ENCODE measurements at regions not wholly inside any gene's neighbourhood (a gene's known extent, or its start where the extent isn't known, plus 50 kb on each side); places are given as distances from the start of the nearest gene placed in this dataset.

GRCh38 chr7:25361863-25362262 is 133.6 kb upstream of the NPVF start:
- Histone ChIP-seq H3K27me3 (ENCODE audit: control insufficient read depth, insufficient read depth, low read length) (no peaks in the 10 kb centered on the region), H3K36me3 (ENCODE audit: control insufficient read depth, insufficient read depth, low read length) (no peaks in the 10 kb centered on the region), H3K4me1 (ENCODE audit: control insufficient read depth, extremely low read depth, insufficient read depth, low read length) (no peaks in the 10 kb centered on the region), H3K4me2 (ENCODE audit: extremely low read depth, insufficient read depth, low read length) (no peak overlapping the region), H4K20me1 (ENCODE audit: control insufficient read depth, extremely low read depth, insufficient read depth, low read length) (no peaks in the 10 kb centered on the region), H2AFZ (ENCODE audit: low read length) (no peak overlapping the region), H3K27ac (ENCODE audit: insufficient read depth, low read length) (no peak overlapping the region), H3K9me3 (ENCODE audit: control insufficient read depth, insufficient read depth, low read depth, low read length) (no peaks in the 10 kb centered on the region), H3K9ac (ENCODE audit: insufficient read depth, low read length) (no peak overlapping the region), H3K79me2 (ENCODE audit: control insufficient read depth, insufficient read depth, low read length) (no peaks in the 10 kb centered on the region), H3K4me3 (replicated peaks in 1 of 4; ENCODE audit: control extremely low read depth in 1 of 4, insufficient read depth in 1 of 4, low read depth in 3 of 4, low read length in 4 of 4) (no peak overlapping the region)
- no peak for DNase-seq (ENCODE audit: low read depth in 2 of 2)
- no peak for TF ChIP-seq CTCF (conservative IDR thresholded peaks at IDR 0.05 in 1 of 2, IDR thresholded peaks at IDR 0.05 in 1 of 2; ENCODE audit: low read depth in 1 of 2, low read length in 2 of 2)
- TF ChIP-seq EZH2 (IDR thresholded peaks at IDR 0.05; ENCODE audit: low read length, missing control alignments): no peak

- no peaks in the 10 kb centered on the region for H3K27me3 ChIP-seq (ENCODE audit: control insufficient read depth, insufficient read depth, low read length)
Measured at GRCh38 chr7:25368599-25369201, 140.4 kb upstream of the NPVF start.

DNA sequence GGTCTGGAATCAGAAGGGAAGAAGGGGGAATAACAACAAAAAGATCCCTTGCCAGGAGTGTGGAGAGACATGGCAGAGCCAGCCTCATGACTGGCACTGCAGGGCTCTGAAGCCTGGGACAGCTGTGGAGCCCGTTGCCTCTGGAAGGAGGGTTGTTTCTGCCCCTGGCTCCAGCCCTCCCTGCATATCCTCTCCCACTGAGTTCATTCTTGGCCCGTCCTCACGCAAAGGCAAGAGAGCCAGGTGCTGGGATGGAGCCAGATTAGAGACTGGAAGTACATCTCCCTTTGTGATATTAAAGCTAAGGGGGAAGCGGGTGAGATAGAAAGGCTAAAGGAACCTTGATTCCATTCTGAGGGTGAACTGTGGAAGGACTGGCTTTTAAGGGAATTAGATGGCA is 141.5 kb upstream of the NPVF start:
- Histone ChIP-seq H3K27me3 (ENCODE audit: control insufficient read depth, insufficient read depth, low read length) (no peaks in the 10 kb centered on the region), H3K9me3 (ENCODE audit: control insufficient read depth, insufficient read depth, low read depth, low read length) (no peaks in the 10 kb centered on the region), H4K20me1 (ENCODE audit: control insufficient read depth, extremely low read depth, insufficient read depth, low read length) (no peaks in the 10 kb centered on the region), H2AFZ (ENCODE audit: low read length) (no peak overlapping the region), H3K4me2 (ENCODE audit: extremely low read depth, insufficient read depth, low read length) (no peak overlapping the region), H3K9ac (ENCODE audit: insufficient read depth, low read length) (no peak overlapping the region), H3K36me3 (ENCODE audit: control insufficient read depth, insufficient read depth, low read length) (no peaks in the 10 kb centered on the region), H3K79me2 (ENCODE audit: control insufficient read depth, insufficient read depth, low read length) (no peaks in the 10 kb centered on the region), H3K4me1 (ENCODE audit: control insufficient read depth, extremely low read depth, insufficient read depth, low read length) (no peaks in the 10 kb centered on the region), H3K27ac (ENCODE audit: insufficient read depth, low read length) (no peak overlapping the region), H3K4me3 (replicated peaks in 1 of 4; ENCODE audit: control extremely low read depth in 1 of 4, insufficient read depth in 1 of 4, low read depth in 3 of 4, low read length in 4 of 4) (no peak overlapping the region)
- TF ChIP-seq EZH2 (IDR thresholded peaks at IDR 0.05; ENCODE audit: low read length, missing control alignments) (no peak), CTCF (conservative IDR thresholded peaks at IDR 0.05 in 1 of 2, IDR thresholded peaks at IDR 0.05 in 1 of 2; ENCODE audit: low read depth in 1 of 2, low read length in 2 of 2) (no peak)
- DNase-seq (ENCODE audit: low read depth in 2 of 2): no peak

More at GRCh38 chr7:25368599-25369201, 140.4 kb upstream of the NPVF start:
- TF ChIP-seq EZH2 (IDR thresholded peaks at IDR 0.05; ENCODE audit: low read length, missing control alignments) (no peak), CTCF (conservative IDR thresholded peaks at IDR 0.05 in 1 of 2, IDR thresholded peaks at IDR 0.05 in 1 of 2; ENCODE audit: low read depth in 1 of 2, low read length in 2 of 2) (no peak)
- Histone ChIP-seq H3K4me1 (ENCODE audit: control insufficient read depth, extremely low read depth, insufficient read depth, low read length) (no peaks in the 10 kb centered on the region), H3K36me3 (ENCODE audit: control insufficient read depth, insufficient read depth, low read length) (no peaks in the 10 kb centered on the region), H3K4me3 (replicated peaks in 1 of 4; ENCODE audit: control extremely low read depth in 1 of 4, insufficient read depth in 1 of 4, low read depth in 3 of 4, low read length in 4 of 4) (no peak overlapping the region), H2AFZ (ENCODE audit: low read length) (no peak overlapping the region), H3K9me3 (ENCODE audit: control insufficient read depth, insufficient read depth, low read depth, low read length) (no peaks in the 10 kb centered on the region), H3K9ac (ENCODE audit: insufficient read depth, low read length) (no peak overlapping the region), H4K20me1 (ENCODE audit: control insufficient read depth, extremely low read depth, insufficient read depth, low read length) (no peaks in the 10 kb centered on the region), H3K27ac (ENCODE audit: insufficient read depth, low read length) (no peak overlapping the region), H3K4me2 (ENCODE audit: extremely low read depth, insufficient read depth, low read length) (no peak overlapping the region), H3K79me2 (ENCODE audit: control insufficient read depth, insufficient read depth, low read length) (no peaks in the 10 kb centered on the region)
- DNase-seq (ENCODE audit: low read depth in 2 of 2): no peak
